Thyroid gland (tissue), 4 donors: ENCODE measurements at regions not wholly inside any gene's neighbourhood (a gene's known extent, or its start where the extent isn't known, plus 50 kb on each side); places are given as distances from the start of the nearest gene placed in this dataset.

Experiments used
- POLR2A ChIP-seq, 2 donors: fragments of 450-650 bp; IDR thresholded peaks; one replicate each; pipeline ENCODE4 v1.6.1; 2017; ENCODE audit warnings: antibody characterized with exemption in 2 of 2, mild to moderate bottlenecking in 2 of 2, moderate library complexity in 1 of 2
- TF ChIP-seq, protein P1 (sequence below), 6 experiments: fragments of 200-600 bp in 3 of 6; fragments of 450-650 bp in 3 of 6; sonication (generic) in 3 of 6; IDR thresholded peaks; one replicate each; pipeline ENCODE4 v1.5.1; 2016 to 2019; ENCODE audit warnings: antibody characterized with exemption in 6 of 6, mild to moderate bottlenecking in 2 of 6, inconsistent platforms in 1 of 6, moderate library complexity in 1 of 6

GRCh38 chr6:154578004-154578559 lies 67.6 kb upstream of the CNKSR3 start:
- TF ChIP-seq, protein P1, sequence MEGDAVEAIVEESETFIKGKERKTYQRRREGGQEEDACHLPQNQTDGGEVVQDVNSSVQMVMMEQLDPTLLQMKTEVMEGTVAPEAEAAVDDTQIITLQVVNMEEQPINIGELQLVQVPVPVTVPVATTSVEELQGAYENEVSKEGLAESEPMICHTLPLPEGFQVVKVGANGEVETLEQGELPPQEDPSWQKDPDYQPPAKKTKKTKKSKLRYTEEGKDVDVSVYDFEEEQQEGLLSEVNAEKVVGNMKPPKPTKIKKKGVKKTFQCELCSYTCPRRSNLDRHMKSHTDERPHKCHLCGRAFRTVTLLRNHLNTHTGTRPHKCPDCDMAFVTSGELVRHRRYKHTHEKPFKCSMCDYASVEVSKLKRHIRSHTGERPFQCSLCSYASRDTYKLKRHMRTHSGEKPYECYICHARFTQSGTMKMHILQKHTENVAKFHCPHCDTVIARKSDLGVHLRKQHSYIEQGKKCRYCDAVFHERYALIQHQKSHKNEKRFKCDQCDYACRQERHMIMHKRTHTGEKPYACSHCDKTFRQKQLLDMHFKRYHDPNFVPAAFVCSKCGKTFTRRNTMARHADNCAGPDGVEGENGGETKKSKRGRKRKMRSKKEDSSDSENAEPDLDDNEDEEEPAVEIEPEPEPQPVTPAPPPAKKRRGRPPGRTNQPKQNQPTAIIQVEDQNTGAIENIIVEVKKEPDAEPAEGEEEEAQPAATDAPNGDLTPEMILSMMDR (IDR thresholded peaks at IDR 0.05) = no peak
- no peak for TF ChIP-seq POLR2A (IDR thresholded peaks at IDR 0.05)
